Keratinocyte (primary cell): ENCODE measurements at regions not wholly inside any gene's neighbourhood (a gene's known extent, or its start where the extent isn't known, plus 50 kb on each side); places are given as distances from the start of the nearest gene placed in this dataset.

Experiments
- DNase-seq: peaks from one replicate; pipeline ENCODE4 v3.0.0-alpha.2; 2011; ENCODE audit warnings: low read depth, missing footprints, low spot score
- FAIRE-seq: peaks from 2 replicates; lab custom pipeline; 2011; peaks lifted over from hg19 to GRCh38; lab: Jason Lieb, UNC
- H2AFZ ChIP-seq: 2 replicates; pipeline ENCODE4 v1.6.0; 2012; ENCODE audit warnings: low read length, control low read depth, inconsistent platforms; ENCODE audit not compliant: control insufficient read depth
- H3K27ac ChIP-seq: 2 replicates; pipeline ENCODE4 v1.5.1; 2011; ENCODE audit warnings: low read length; ENCODE audit not compliant: control insufficient read depth, insufficient read depth
- H3K27me3 ChIP-seq: 3 replicates; pipeline ENCODE4 v1.6.0; 2011; ENCODE audit warnings: low read length; ENCODE audit not compliant: control insufficient read depth, insufficient read depth; ENCODE audit errors: extremely low read depth
- H3K36me3 ChIP-seq, 2 experiments: 2 replicates in 1 of 2; 3 replicates in 1 of 2; pipeline ENCODE4 v1.5.1; 2011; ENCODE audit warnings: low read length in 2 of 2, mild to moderate bottlenecking in 1 of 2; ENCODE audit not compliant: control insufficient read depth in 2 of 2, insufficient read depth in 2 of 2; ENCODE audit errors: extremely low read depth in 1 of 2
- H3K4me1 ChIP-seq: 3 replicates; pipeline ENCODE4 v1.5.1; 2011; ENCODE audit warnings: low read length; ENCODE audit not compliant: control insufficient read depth, insufficient read depth; ENCODE audit errors: extremely low read depth
- H3K4me2 ChIP-seq: 3 replicates; pipeline ENCODE4 v1.6.0; 2011; ENCODE audit warnings: low read depth, low read length; ENCODE audit not compliant: control insufficient read depth, insufficient read depth; ENCODE audit errors: extremely low read depth
- H3K4me3 ChIP-seq, 3 experiments: fragments of 200-600 bp in 1 of 3; sonication (generic) in 1 of 3; 2 replicates in 2 of 3; 3 replicates in 1 of 3; pipeline ENCODE4 v1.5.1; 2011 to 2016; ENCODE audit warnings: low read length in 3 of 3, mild to moderate bottlenecking in 3 of 3, control low read depth in 2 of 3, inconsistent platforms in 1 of 3, low read depth in 1 of 3, mixed read lengths in 1 of 3, mixed run types in 1 of 3, moderate library complexity in 1 of 3; ENCODE audit not compliant: control insufficient read depth in 2 of 3, insufficient read depth in 2 of 3; ENCODE audit errors: extremely low read depth in 1 of 3
- H3K79me2 ChIP-seq: 2 replicates; pipeline ENCODE4 v1.6.0; 2012; ENCODE audit warnings: low read length; ENCODE audit not compliant: control insufficient read depth, insufficient read depth
- H3K9ac ChIP-seq: 3 replicates; pipeline ENCODE4 v1.6.0; 2011; ENCODE audit warnings: low read length; ENCODE audit not compliant: control insufficient read depth, insufficient read depth; ENCODE audit errors: extremely low read depth
- H3K9me1 ChIP-seq: 3 replicates; pipeline ENCODE4 v1.6.0; 2011; ENCODE audit warnings: low read length; ENCODE audit not compliant: control insufficient read depth, insufficient read depth; ENCODE audit errors: extremely low read depth
- H3K9me3 ChIP-seq: 2 replicates; pipeline ENCODE4 v1.5.1; 2012; ENCODE audit warnings: low read depth, low read length; ENCODE audit not compliant: control insufficient read depth
- H4K20me1 ChIP-seq: 3 replicates; pipeline ENCODE4 v1.6.0; 2011; ENCODE audit warnings: low read length; ENCODE audit not compliant: control insufficient read depth, insufficient read depth; ENCODE audit errors: extremely low read depth
- CTCF ChIP-seq, 3 experiments: IDR thresholded peaks in 1 of 3; conservative IDR thresholded peaks in 1 of 3; optimal IDR thresholded peaks in 1 of 3; 2 replicates in 2 of 3; 3 replicates in 1 of 3; pipeline versions ENCODE3 to v1.5.1; 2011; ENCODE audit warnings: low read length in 3 of 3, mild to moderate bottlenecking in 3 of 3, moderate library complexity in 2 of 3, control low read depth in 1 of 3, inconsistent platforms in 1 of 3; ENCODE audit not compliant: insufficient read depth in 2 of 3; ENCODE audit errors: extremely low read depth in 1 of 3
- EZH2 ChIP-seq: IDR thresholded peaks from one replicate; pipeline ENCODE4 v1.6.1; 2012; ENCODE audit warnings: inconsistent platforms, mild to moderate bottlenecking, low read length, moderate library complexity
- dilution Hi-C: fragments of 300-500 bp; cut with MboI; formaldehyde crosslinking; loops from one replicate; pipeline ENCODE4 v1.7.0; 2020; ENCODE audit warnings: low sequenced_read_pairs; ENCODE audit not compliant: extremely low pct_ligation_motif_present

DNA sequence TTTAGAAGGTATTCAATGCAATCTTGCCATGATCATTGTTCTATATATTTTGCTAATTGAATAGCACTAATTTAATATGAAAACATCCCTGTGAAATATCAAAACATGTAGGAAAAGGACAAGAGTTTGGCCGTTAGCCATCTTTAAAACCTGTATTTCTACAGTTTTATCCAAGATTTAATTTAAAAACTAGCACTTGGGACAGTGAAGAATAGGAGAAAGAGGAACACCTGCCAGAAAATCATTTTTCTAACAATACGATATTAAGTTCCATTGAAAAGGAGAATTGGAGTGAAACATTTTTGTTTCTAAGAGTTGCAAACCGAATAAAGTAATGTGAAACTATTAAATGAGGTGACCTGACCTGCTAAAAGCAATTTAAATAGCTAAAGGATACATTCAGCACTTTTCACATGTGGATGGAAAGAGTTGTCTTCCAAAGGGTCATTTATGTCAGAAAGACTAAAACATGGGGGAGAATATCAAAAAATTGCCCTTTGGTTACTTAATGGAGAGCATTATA is 1673.6 kb upstream of the MIR17HG start:
- H3K9me1 ChIP-seq, result no peaks in the 10 kb centered on the region
- H3K4me1 ChIP-seq, result no peaks in the 10 kb centered on the region
- H4K20me1 ChIP-seq, result no peaks in the 10 kb centered on the region
- H3K27me3 ChIP-seq, result no peaks in the 10 kb centered on the region
- dilution Hi-C loops, result no loop called here
- H3K36me3 ChIP-seq, result no peaks in the 10 kb centered on the region
- H3K9ac ChIP-seq, result no peak overlapping the region
- TF ChIP-seq EZH2 (no peak), CTCF (optimal IDR thresholded peaks at IDR 0.05 in 1 of 3, IDR thresholded peaks at IDR 0.05 in 1 of 3, conservative IDR thresholded peaks at IDR 0.05 in 1 of 3; ENCODE audit: extremely low read depth in 1 of 3, insufficient read depth in 2 of 3, low read length in 3 of 3) (no peak)
- FAIRE-seq (no peak), DNase-seq (no peak)
- H3K79me2 ChIP-seq, result no peaks in the 10 kb centered on the region
- H2AFZ ChIP-seq, result peak overlapping the region; percentile 63
- no peak overlapping the region for H3K4me3 ChIP-seq
- H3K27ac ChIP-seq, result no peak overlapping the region
- no peaks in the 10 kb centered on the region for H3K9me3 ChIP-seq
- H3K4me2 ChIP-seq, result no peak overlapping the region

DNA sequence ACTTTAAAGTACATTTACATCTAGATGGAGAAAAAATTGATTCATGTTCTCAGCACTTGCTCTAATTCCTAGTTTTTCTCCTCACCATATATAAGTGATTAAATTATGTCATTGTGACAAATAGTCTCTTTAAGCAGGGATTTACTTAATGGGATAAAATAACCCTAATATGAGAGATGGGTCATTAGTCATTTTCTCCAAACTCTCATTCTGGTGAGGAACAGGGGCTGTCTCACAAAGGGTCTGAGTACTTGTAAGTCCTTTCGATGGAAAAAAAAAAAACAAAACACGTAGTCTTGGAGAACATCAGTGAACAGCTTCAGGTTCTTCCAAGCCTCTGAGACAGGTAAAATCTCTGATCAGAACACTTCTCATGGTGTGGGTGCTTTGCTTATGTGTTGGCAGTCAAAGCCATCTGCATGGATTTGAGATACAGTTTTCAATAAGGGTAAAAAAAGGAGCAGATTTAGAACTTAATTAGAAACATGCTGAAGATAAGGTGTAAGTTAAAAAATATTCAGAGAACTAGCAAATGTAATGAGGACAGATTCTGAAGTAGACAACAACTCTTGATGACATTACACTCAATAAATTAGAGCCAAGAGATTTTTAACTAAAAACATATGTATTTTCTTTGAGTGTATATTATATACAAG is 1668.9 kb upstream of the MIR17HG start:
- no peaks in the 10 kb centered on the region for H3K36me3 ChIP-seq
- FAIRE-seq (no peak), DNase-seq (no peak)
- dilution Hi-C loops, result no loop called here
- no peak overlapping the region for H3K27ac ChIP-seq
- H3K4me3 ChIP-seq, result no peak overlapping the region
- H3K9me3 ChIP-seq, result no peaks in the 10 kb centered on the region
- H4K20me1 ChIP-seq, result no peaks in the 10 kb centered on the region
- H2AFZ ChIP-seq, result no peak overlapping the region
- H3K4me1 ChIP-seq, result no peaks in the 10 kb centered on the region
- H3K9me1 ChIP-seq, result no peaks in the 10 kb centered on the region
- TF ChIP-seq EZH2 (no peak), CTCF (optimal IDR thresholded peaks at IDR 0.05 in 1 of 3, IDR thresholded peaks at IDR 0.05 in 1 of 3, conservative IDR thresholded peaks at IDR 0.05 in 1 of 3; ENCODE audit: extremely low read depth in 1 of 3, insufficient read depth in 2 of 3, low read length in 3 of 3) (no peak)
- H3K79me2 ChIP-seq, result no peaks in the 10 kb centered on the region
- no peaks in the 10 kb centered on the region for H3K27me3 ChIP-seq
- no peak overlapping the region for H3K4me2 ChIP-seq
- no peak overlapping the region for H3K9ac ChIP-seq
